ENCODE measurements at regions not wholly inside any gene's neighbourhood (a gene's known extent, or its start where the extent isn't known, plus 50 kb on each side); places are given as distances from the start of the nearest gene placed in this dataset.
"Not testable (repeated sequence)": the region's sequence is repeated elsewhere in the genome, so short reads cannot be mapped to it uniquely, and the experiment has no call there.

GRCh38 chr12:17301544-17301943 is 695.6 kb upstream of the LMO3 start:
- Histone ChIP-seq H3K9me3 (no peaks in the 10 kb centered on the region), H3K27me3 (ENCODE audit: insufficient read depth in 3 of 3, low read length in 2 of 3) (no peaks in the 10 kb centered on the region), H3K27ac (no peak overlapping the region), H3K36me3 (ENCODE audit: insufficient read depth in 1 of 2, low read depth in 1 of 2) (no peaks in the 10 kb centered on the region), H3K4me3 (no peak overlapping the region), H3K4me1 (no peaks in the 10 kb centered on the region)
- 64 to 80% (median 77%) methylated on average over 3 of the region's 3 CpGs for WGBS, 3 donors
- ATAC-seq, result no peak
- TF ChIP-seq, protein P1, sequence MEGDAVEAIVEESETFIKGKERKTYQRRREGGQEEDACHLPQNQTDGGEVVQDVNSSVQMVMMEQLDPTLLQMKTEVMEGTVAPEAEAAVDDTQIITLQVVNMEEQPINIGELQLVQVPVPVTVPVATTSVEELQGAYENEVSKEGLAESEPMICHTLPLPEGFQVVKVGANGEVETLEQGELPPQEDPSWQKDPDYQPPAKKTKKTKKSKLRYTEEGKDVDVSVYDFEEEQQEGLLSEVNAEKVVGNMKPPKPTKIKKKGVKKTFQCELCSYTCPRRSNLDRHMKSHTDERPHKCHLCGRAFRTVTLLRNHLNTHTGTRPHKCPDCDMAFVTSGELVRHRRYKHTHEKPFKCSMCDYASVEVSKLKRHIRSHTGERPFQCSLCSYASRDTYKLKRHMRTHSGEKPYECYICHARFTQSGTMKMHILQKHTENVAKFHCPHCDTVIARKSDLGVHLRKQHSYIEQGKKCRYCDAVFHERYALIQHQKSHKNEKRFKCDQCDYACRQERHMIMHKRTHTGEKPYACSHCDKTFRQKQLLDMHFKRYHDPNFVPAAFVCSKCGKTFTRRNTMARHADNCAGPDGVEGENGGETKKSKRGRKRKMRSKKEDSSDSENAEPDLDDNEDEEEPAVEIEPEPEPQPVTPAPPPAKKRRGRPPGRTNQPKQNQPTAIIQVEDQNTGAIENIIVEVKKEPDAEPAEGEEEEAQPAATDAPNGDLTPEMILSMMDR (IDR thresholded peaks at IDR 0.05), result no peak
- intact Hi-C loops (cut with DNase I), result no loop called here
- DNase-seq, result no peak

- Histone ChIP-seq H3K4me3 (no peak overlapping the region), H3K9me3 (no peaks in the 10 kb centered on the region), H3K27me3 (ENCODE audit: insufficient read depth in 3 of 3, low read length in 2 of 3) (no peaks in the 10 kb centered on the region), H3K27ac (no peak overlapping the region), H3K36me3 (ENCODE audit: insufficient read depth in 1 of 2, low read depth in 1 of 2) (no peaks in the 10 kb centered on the region), H3K4me1 (no peaks in the 10 kb centered on the region)
- intact Hi-C loops (cut with DNase I), result no loop called here
- 89 to 92% (median 90%) methylated on average over 7 of the region's 7 CpGs for WGBS, 3 donors
- no peak for ATAC-seq
- TF ChIP-seq, protein P1 (IDR thresholded peaks at IDR 0.05), result no peak
- no peak for DNase-seq
Measured at GRCh38 chr12:17296882-17297281, 690.9 kb upstream of the LMO3 start.

GRCh38 chr12:17286874-17287273 is 680.9 kb upstream of the LMO3 start:
- intact Hi-C loops (cut with DNase I), result no loop called here
- TF ChIP-seq, protein P1 (IDR thresholded peaks at IDR 0.05), result no peak
- WGBS, 3 donors, result 68 to 77% (median 71%) methylated on average over 1 of the region's 1 CpG

DNA sequence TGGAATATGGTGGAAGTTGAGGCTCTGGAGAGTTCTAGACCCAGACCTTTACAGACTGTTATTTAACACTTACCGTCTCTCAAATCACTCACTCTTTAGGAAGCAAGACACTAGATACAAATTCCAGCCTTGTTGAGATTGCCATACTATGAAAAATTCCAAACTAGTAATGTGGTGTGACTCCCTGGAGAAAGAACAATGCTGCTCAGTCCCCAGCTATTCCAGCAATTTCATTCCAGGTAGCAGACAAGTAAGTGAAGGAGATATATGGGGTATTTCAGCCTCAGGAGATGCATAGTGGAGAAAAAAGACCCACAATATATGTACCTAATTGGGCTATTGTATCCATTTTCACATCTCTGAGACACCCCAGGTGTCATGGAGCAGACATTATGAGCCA is 678.9 kb upstream of the LMO3 start:
- Histone ChIP-seq H3K4me1 (no peaks in the 10 kb centered on the region), H3K4me3 (no peak overlapping the region), H3K27me3 (ENCODE audit: insufficient read depth in 3 of 3, low read length in 2 of 3) (no peaks in the 10 kb centered on the region), H3K27ac (no peak overlapping the region), H3K9me3 (peaks cover 10% of the 10 kb centered on the region), H3K36me3 (ENCODE audit: insufficient read depth in 1 of 2, low read depth in 1 of 2) (no peaks in the 10 kb centered on the region)
- 68 to 80% (median 76%) methylated on average over 1 of the region's 1 CpG for WGBS, 3 donors
- TF ChIP-seq, protein P1 (IDR thresholded peaks at IDR 0.05), result no peak
- ATAC-seq, result no peak
- no peak for DNase-seq
- intact Hi-C loops (cut with DNase I), result no loop called here

More at GRCh38 chr12:17286874-17287273, 680.9 kb upstream of the LMO3 start:
- H3K9me3 ChIP-seq, result peaks cover 10% of the 10 kb centered on the region
- H3K27ac ChIP-seq, result no peak overlapping the region
- H3K36me3 ChIP-seq (ENCODE audit: insufficient read depth in 1 of 2, low read depth in 1 of 2), result no peaks in the 10 kb centered on the region
- H3K4me3 ChIP-seq, result no peak overlapping the region
- DNase-seq (no peak), ATAC-seq (no peak)
- no peaks in the 10 kb centered on the region for H3K4me1 ChIP-seq
- H3K27me3 ChIP-seq (ENCODE audit: insufficient read depth in 3 of 3, low read length in 2 of 3), result no peaks in the 10 kb centered on the region

- H3K27me3 ChIP-seq (ENCODE audit: insufficient read depth in 3 of 3, low read length in 2 of 3), result no peaks in the 10 kb centered on the region
- H3K36me3 ChIP-seq (ENCODE audit: insufficient read depth in 1 of 2, low read depth in 1 of 2), result no peaks in the 10 kb centered on the region
- peaks cover 10% of the 10 kb centered on the region for H3K9me3 ChIP-seq
- no peak for DNase-seq
- intact Hi-C loops (cut with DNase I), result no loop called here
- WGBS, 3 donors, result 89 to 92% (median 91%) methylated on average over 9 of the region's 9 CpGs
- TF ChIP-seq, protein P1 (IDR thresholded peaks at IDR 0.05), result no peak
- H3K4me3 ChIP-seq, result no peak overlapping the region
- H3K4me1 ChIP-seq, result no peaks in the 10 kb centered on the region
- no peak overlapping the region for H3K27ac ChIP-seq
- no peak for ATAC-seq
Measured at GRCh38 chr12:17283563-17283962, 677.6 kb upstream of the LMO3 start.

DNA sequence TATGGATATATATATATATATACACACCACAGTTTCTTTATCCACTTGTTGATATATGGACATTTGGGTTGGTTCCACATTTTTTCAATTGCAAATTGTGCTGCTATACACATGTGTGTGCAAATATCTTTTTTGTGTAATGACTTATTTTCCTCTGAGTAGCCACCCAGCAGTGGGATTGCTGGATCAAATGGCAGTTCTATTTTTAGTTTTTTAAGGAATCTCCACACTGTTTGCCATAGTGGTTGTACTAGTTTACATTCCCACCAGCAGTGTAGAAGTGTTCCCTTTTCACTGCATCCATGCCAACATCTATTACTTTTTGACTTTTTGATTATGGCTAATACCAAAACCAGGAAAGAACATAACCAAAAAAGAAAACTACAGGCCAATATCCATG is 676.2 kb upstream of the LMO3 start:
- H3K27ac ChIP-seq; H3K27me3 ChIP-seq (ENCODE audit: insufficient read depth in 3 of 3, low read length in 2 of 3); ATAC-seq; DNase-seq; H3K4me1 ChIP-seq; H3K36me3 ChIP-seq (ENCODE audit: insufficient read depth in 1 of 2, low read depth in 1 of 2); intact Hi-C loops (cut with DNase I); H3K4me3 ChIP-seq; H3K9me3 ChIP-seq: not testable (repeated sequence)

Measured in psoas muscle (tissue), 7 donors.